Neural progenitor cell (in vitro differentiated cells): ENCODE measurements at regions not wholly inside any gene's neighbourhood (a gene's known extent, or its start where the extent isn't known, plus 50 kb on each side); places are given as distances from the start of the nearest gene placed in this dataset.

Experiments
- DNase-seq: peaks from one replicate; pipeline ENCODE4 v3.0.0-alpha.2; 2016; ENCODE audit warnings: low spot score
- H2AFZ ChIP-seq: fragments of 200-600 bp; sonication (generic); replicated peaks from 2 replicates; pipeline ENCODE4 v1.6.1; 2016; ENCODE audit warnings: antibody characterized with exemption
- H3F3A ChIP-seq: fragments of 200-600 bp; sonication (generic); 2 replicates; pipeline ENCODE4 v1.6.1; 2016; ENCODE audit warnings: antibody characterized with exemption, low read depth
- H3K27ac ChIP-seq: fragments of 200-600 bp; sonication (generic); 2 replicates; pipeline ENCODE4 v1.5.1; 2016; ENCODE audit warnings: mild to moderate bottlenecking
- H3K27me3 ChIP-seq: fragments of 200-600 bp; sonication (generic); 2 replicates; pipeline ENCODE4 v1.6.1; 2016; ENCODE audit warnings: mild to moderate bottlenecking, moderate library complexity
- H3K36me3 ChIP-seq: fragments of 200-600 bp; sonication (generic); 2 replicates; pipeline ENCODE4 v1.5.1; 2016
- H3K4me1 ChIP-seq: fragments of 200-600 bp; sonication (generic); 2 replicates; pipeline ENCODE4 v1.6.1; 2016; ENCODE audit warnings: mixed run types
- H3K4me2 ChIP-seq: fragments of 200-600 bp; sonication (generic); 2 replicates; pipeline ENCODE4 v1.6.1; 2016
- H3K4me3 ChIP-seq: fragments of 200-600 bp; sonication (generic); 2 replicates; pipeline ENCODE4 v1.5.1; 2016
- H3K79me2 ChIP-seq: fragments of 200-600 bp; sonication (generic); 2 replicates; pipeline ENCODE4 v1.6.1; 2016; ENCODE audit warnings: low read depth
- H3K9ac ChIP-seq: fragments of 200-600 bp; sonication (generic); 2 replicates; pipeline ENCODE4 v1.6.1; 2016
- H3K9me3 ChIP-seq: fragments of 200-600 bp; sonication (generic); 2 replicates; pipeline ENCODE4 v1.5.1; 2016; ENCODE audit warnings: low read depth
- H4K20me1 ChIP-seq: fragments of 200-600 bp; sonication (generic); 2 replicates; pipeline ENCODE4 v1.6.1; 2016; ENCODE audit warnings: low read depth
- H3K27ac Mint-ChIP-seq: 3 replicates; pipeline ENCODE4 v1.8.0; 2021; ENCODE audit warnings: mixed read lengths
- H3K27me3 Mint-ChIP-seq: 2 replicates; pipeline ENCODE4 v1.8.0; 2022; ENCODE audit warnings: low read depth, mild to moderate bottlenecking, inconsistent platforms, moderate library complexity, mixed read lengths; ENCODE audit not compliant: insufficient read depth
- H3K36me3 Mint-ChIP-seq: 3 replicates; pipeline ENCODE4 v1.8.0; 2021; ENCODE audit warnings: mixed read lengths
- H3K4me1 Mint-ChIP-seq: 3 replicates; pipeline ENCODE4 v1.8.0; 2021; ENCODE audit warnings: mixed read lengths
- H3K4me3 Mint-ChIP-seq: 3 replicates; pipeline ENCODE4 v1.8.0; 2021; ENCODE audit warnings: mild to moderate bottlenecking, moderate library complexity, mixed read lengths
- H3K9me3 Mint-ChIP-seq: 3 replicates; pipeline ENCODE4 v1.8.0; 2020; ENCODE audit warnings: mixed read lengths
- EZH2 ChIP-seq: fragments of 200-600 bp; sonication (generic); IDR thresholded peaks from 2 replicates; pipeline ENCODE4 v1.6.1; 2017; ENCODE audit warnings: antibody characterized with exemption, mild to moderate bottlenecking, moderate library complexity
- EZH2phosphoT487 ChIP-seq: fragments of 200-600 bp; sonication (generic); IDR thresholded peaks from 2 replicates; pipeline ENCODE4 v1.6.1; 2017; ENCODE audit warnings: antibody characterized with exemption
- TF ChIP-seq, protein P1 (sequence below): fragments of 200-600 bp; sonication (generic); IDR thresholded peaks from 2 replicates; pipeline ENCODE4 v1.5.1; 2017; ENCODE audit warnings: antibody characterized with exemption, mild to moderate bottlenecking

DNA sequence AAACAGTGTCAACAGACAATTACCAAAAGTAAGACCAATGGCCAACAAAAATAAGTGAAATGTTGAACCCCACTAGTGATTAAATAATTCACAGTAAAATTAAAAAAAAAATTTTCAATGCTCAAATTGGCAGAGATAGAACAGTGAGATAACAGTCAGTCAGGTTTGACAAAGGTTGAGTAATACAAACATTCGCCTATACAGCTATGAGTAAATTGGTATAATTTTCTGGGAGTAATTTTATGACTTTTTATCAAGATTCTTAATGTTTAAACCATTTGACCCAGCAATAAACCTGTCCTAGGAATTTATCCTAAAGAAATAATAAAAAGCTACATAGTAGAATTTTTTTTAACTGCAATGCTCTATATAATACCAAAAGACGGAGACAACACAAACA, 64.9 kb upstream of the SHH start:
- H3K4me1 ChIP-seq: no peaks in the 10 kb centered on the region
- no peak overlapping the region for H2AFZ ChIP-seq
- no peaks in the 10 kb centered on the region for H3K4me1 Mint-ChIP-seq
- no peak overlapping the region for H3K4me3 Mint-ChIP-seq
- no peaks in the 10 kb centered on the region for H3K36me3 ChIP-seq
- no peak overlapping the region for H3K4me2 ChIP-seq
- H3K9ac ChIP-seq: no peak overlapping the region
- no peaks in the 10 kb centered on the region for H3K9me3 ChIP-seq
- H3K9me3 Mint-ChIP-seq: peaks cover 3% of the 10 kb centered on the region
- no peaks in the 10 kb centered on the region for H3K79me2 ChIP-seq
- no peak overlapping the region for H3K27ac ChIP-seq
- no peaks in the 10 kb centered on the region for H3K27me3 ChIP-seq
- TF ChIP-seq EZH2phosphoT487 (no peak), EZH2 (no peak)
- TF ChIP-seq, protein P1, sequence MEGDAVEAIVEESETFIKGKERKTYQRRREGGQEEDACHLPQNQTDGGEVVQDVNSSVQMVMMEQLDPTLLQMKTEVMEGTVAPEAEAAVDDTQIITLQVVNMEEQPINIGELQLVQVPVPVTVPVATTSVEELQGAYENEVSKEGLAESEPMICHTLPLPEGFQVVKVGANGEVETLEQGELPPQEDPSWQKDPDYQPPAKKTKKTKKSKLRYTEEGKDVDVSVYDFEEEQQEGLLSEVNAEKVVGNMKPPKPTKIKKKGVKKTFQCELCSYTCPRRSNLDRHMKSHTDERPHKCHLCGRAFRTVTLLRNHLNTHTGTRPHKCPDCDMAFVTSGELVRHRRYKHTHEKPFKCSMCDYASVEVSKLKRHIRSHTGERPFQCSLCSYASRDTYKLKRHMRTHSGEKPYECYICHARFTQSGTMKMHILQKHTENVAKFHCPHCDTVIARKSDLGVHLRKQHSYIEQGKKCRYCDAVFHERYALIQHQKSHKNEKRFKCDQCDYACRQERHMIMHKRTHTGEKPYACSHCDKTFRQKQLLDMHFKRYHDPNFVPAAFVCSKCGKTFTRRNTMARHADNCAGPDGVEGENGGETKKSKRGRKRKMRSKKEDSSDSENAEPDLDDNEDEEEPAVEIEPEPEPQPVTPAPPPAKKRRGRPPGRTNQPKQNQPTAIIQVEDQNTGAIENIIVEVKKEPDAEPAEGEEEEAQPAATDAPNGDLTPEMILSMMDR: no peak
- H3K27me3 Mint-ChIP-seq: peaks cover 2% of the 10 kb centered on the region
- H3F3A ChIP-seq: no peaks in the 10 kb centered on the region
- H3K27ac Mint-ChIP-seq: no peak overlapping the region
- DNase-seq: no peak
- H3K36me3 Mint-ChIP-seq: no peaks in the 10 kb centered on the region
- no peaks in the 10 kb centered on the region for H4K20me1 ChIP-seq
- no peak overlapping the region for H3K4me3 ChIP-seq

DNA sequence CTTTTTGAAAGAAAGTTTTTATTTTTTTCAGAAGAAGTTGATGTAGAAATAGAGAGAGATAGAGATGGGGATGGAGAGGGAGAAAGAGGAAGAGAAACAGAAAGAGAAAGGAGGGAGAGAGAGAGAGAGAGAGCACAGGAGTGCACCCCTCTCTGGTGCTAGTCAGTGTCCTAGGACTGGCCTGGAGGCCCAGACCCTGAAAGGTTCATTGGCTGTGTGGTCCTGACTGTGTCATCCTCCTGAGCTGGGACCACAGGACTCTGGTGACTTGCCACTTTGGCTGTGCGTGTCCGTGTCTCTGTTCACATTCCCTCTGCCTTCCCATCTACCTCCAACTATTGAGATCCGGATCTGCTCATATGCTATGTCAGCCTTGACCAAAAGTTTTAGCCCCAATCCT, 62.1 kb upstream of the SHH start:
- no peaks in the 10 kb centered on the region for H3K36me3 Mint-ChIP-seq
- no peaks in the 10 kb centered on the region for H3K4me1 ChIP-seq
- H3K79me2 ChIP-seq: no peaks in the 10 kb centered on the region
- no peak overlapping the region for H2AFZ ChIP-seq
- H3K4me3 Mint-ChIP-seq: no peak overlapping the region
- no peaks in the 10 kb centered on the region for H3K4me1 Mint-ChIP-seq
- H3K9me3 Mint-ChIP-seq: no peaks in the 10 kb centered on the region
- no peaks in the 10 kb centered on the region for H3K27me3 ChIP-seq
- no peaks in the 10 kb centered on the region for H3K9me3 ChIP-seq
- no peak overlapping the region for H3K4me3 ChIP-seq
- H3F3A ChIP-seq: no peaks in the 10 kb centered on the region
- no peaks in the 10 kb centered on the region for H4K20me1 ChIP-seq
- H3K27me3 Mint-ChIP-seq: peaks cover 2% of the 10 kb centered on the region
- H3K27ac ChIP-seq: no peak overlapping the region
- no peak for DNase-seq
- no peak overlapping the region for H3K4me2 ChIP-seq
- H3K36me3 ChIP-seq: no peaks in the 10 kb centered on the region
- no peak overlapping the region for H3K27ac Mint-ChIP-seq
- no peak overlapping the region for H3K9ac ChIP-seq
- TF ChIP-seq, protein P1: no peak
- TF ChIP-seq EZH2phosphoT487 (no peak), EZH2 (no peak)

DNA sequence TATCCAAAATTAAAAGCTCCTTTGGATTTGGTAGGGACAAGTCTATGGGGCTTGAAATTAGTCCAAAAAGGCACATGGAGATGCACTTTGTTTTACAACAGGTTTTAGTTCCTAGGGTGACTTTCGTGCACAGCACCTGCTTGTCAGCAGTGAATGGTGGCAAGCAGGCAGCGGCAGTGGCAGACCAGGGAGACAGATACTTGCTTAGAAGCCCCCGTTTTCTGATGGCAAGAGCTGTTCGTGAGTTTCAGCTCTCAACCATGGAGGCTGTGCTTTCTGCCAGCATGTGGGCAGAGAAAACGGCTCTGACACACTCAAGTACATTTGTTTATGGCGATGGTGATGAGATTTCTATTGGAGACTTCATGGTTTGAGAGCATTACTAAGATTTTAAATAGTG, 61.7 kb upstream of the SHH start:
- H3K4me1 Mint-ChIP-seq: no peaks in the 10 kb centered on the region
- Histone ChIP-seq H3K9me3 (no peaks in the 10 kb centered on the region), H3K4me1 (no peaks in the 10 kb centered on the region), H3F3A (no peaks in the 10 kb centered on the region), H3K27me3 (no peaks in the 10 kb centered on the region), H3K4me2 (no peak overlapping the region), H4K20me1 (no peaks in the 10 kb centered on the region), H2AFZ (no peak overlapping the region), H3K79me2 (no peaks in the 10 kb centered on the region), H3K36me3 (no peaks in the 10 kb centered on the region), H3K4me3 (no peak overlapping the region), H3K27ac (no peak overlapping the region), H3K9ac (no peak overlapping the region)
- no peaks in the 10 kb centered on the region for H3K9me3 Mint-ChIP-seq
- no peaks in the 10 kb centered on the region for H3K36me3 Mint-ChIP-seq
- H3K27ac Mint-ChIP-seq: no peak overlapping the region
- H3K27me3 Mint-ChIP-seq: peaks cover 2% of the 10 kb centered on the region
- H3K4me3 Mint-ChIP-seq: no peak overlapping the region
- no peak for DNase-seq
- TF ChIP-seq, protein P1: no peak
- no peak for TF ChIP-seq EZH2phosphoT487
- TF ChIP-seq EZH2: no peak
